ENCODE measurements at regions not wholly inside any gene's neighbourhood (a gene's known extent, or its start where the extent isn't known, plus 50 kb on each side); places are given as distances from the start of the nearest gene placed in this dataset.

- TF ChIP-seq CTCF (conservative IDR thresholded peaks at IDR 0.05) = no peak
- no peak overlapping the region for H3K27ac ChIP-seq
Observed at GRCh38 chr2:219985017-219985416, 357.6 kb downstream of the SLC4A3 start.

GRCh38 chr2:219987830-219988229 lies 360.4 kb downstream of the SLC4A3 start:
- H3K27ac ChIP-seq = no peak overlapping the region
- no peak for TF ChIP-seq CTCF (conservative IDR thresholded peaks at IDR 0.05)

GRCh38 chr2:219989744-219990143 lies 362.3 kb downstream of the SLC4A3 start:
- TF ChIP-seq CTCF (conservative IDR thresholded peaks at IDR 0.05) = no peak
- H3K27ac ChIP-seq = peak overlapping the region; percentile 50

- no peak overlapping the region for H3K27ac ChIP-seq
- no peak for TF ChIP-seq CTCF (conservative IDR thresholded peaks at IDR 0.05)
Observed at GRCh38 chr2:219991116-219991515, 363.7 kb downstream of the SLC4A3 start.

GRCh38 chr2:219995399-219995798 lies 368.0 kb downstream of the SLC4A3 start:
- TF ChIP-seq CTCF (conservative IDR thresholded peaks at IDR 0.05) = no peak
- no peak overlapping the region for H3K27ac ChIP-seq

GRCh38 chr2:219995991-219996765 lies 368.7 kb downstream of the SLC4A3 start:
- no peak for TF ChIP-seq CTCF (conservative IDR thresholded peaks at IDR 0.05)
- H3K27ac ChIP-seq = no peak overlapping the region

- no peak overlapping the region for H3K27ac ChIP-seq
- TF ChIP-seq CTCF (conservative IDR thresholded peaks at IDR 0.05) = peak; percentile 41; the same call in 1 of the 2 replicates
Observed at GRCh38 chr2:219997341-219997851, 370.0 kb downstream of the SLC4A3 start.

All from VCaP (cell line).